A673 (cell line): ENCODE measurements at regions not wholly inside any gene's neighbourhood (a gene's known extent, or its start where the extent isn't known, plus 50 kb on each side); places are given as distances from the start of the nearest gene placed in this dataset.

Experiments
- CTCF ChIP-seq: fragments of 300-800, 200-600 bp; sonication (generic); conservative IDR thresholded peaks from 2 replicates; pipeline ENCODE4 v1.5.1; 2017; ENCODE audit warnings: low read depth, mild to moderate bottlenecking, antibody characterized with exemption, low read length, moderate library complexity, mixed read lengths
- EZH2 ChIP-seq: fragments of 200-600 bp; sonication (generic); IDR thresholded peaks from 2 replicates; pipeline ENCODE4 v1.6.1; 2017; ENCODE audit warnings: borderline replicate concordance, low read depth, mild to moderate bottlenecking, mixed read lengths, antibody characterized with exemption, low read length; ENCODE audit not compliant: poor library complexity, severe bottlenecking

GRCh38 chr6:168152306-168152963 lies 73.4 kb upstream of the FRMD1 start:
- TF ChIP-seq CTCF (no peak), EZH2 (no peak)
